Small intestine (tissue), 7 donors: ENCODE measurements at regions not wholly inside any gene's neighbourhood (a gene's known extent, or its start where the extent isn't known, plus 50 kb on each side); places are given as distances from the start of the nearest gene placed in this dataset.
"Not testable (repeated sequence)": the region's sequence is repeated elsewhere in the genome, so short reads cannot be mapped to it uniquely, and the experiment has no call there.

Source experiments
- DNase-seq, 2 donors: peaks; one replicate each; pipeline versions ENCODE4 v3.0.0 to v3.0.0-alpha.2; 2013
- FAIRE-seq: peaks from 2 replicates; lab custom pipeline; 2012; peaks lifted over from hg19 to GRCh38; lab: Jason Lieb, UNC
- H3K27ac ChIP-seq, 3 donors: one replicate each; pipeline ENCODE4 v1.5.1; 2013; ENCODE audit warnings: low read length in 2 of 3, mild to moderate bottlenecking in 2 of 3, control low read depth in 1 of 3, inconsistent platforms in 1 of 3, low read depth in 1 of 3, moderate library complexity in 1 of 3
- H3K27me3 ChIP-seq, 3 donors: one replicate each; pipeline ENCODE4 v1.6.1; 2013; ENCODE audit warnings: low read length in 3 of 3, inconsistent platforms in 1 of 3; ENCODE audit not compliant: control insufficient read depth in 3 of 3, insufficient read depth in 3 of 3
- H3K36me3 ChIP-seq, 3 donors: one replicate each; pipeline ENCODE4 v1.6.1; 2013; ENCODE audit warnings: low read length in 3 of 3, inconsistent platforms in 1 of 3, low read depth in 1 of 3, mild to moderate bottlenecking in 1 of 3, moderate library complexity in 1 of 3; ENCODE audit not compliant: control insufficient read depth in 3 of 3, insufficient read depth in 2 of 3
- H3K4me1 ChIP-seq, 3 donors: one replicate each; pipeline ENCODE4 v1.6.1; 2013; ENCODE audit warnings: low read length in 2 of 3, inconsistent platforms in 1 of 3, low read depth in 1 of 3, mild to moderate bottlenecking in 1 of 3, moderate library complexity in 1 of 3; ENCODE audit not compliant: control insufficient read depth in 3 of 3, insufficient read depth in 2 of 3
- H3K4me3 ChIP-seq, 3 donors: one replicate each; pipeline ENCODE4 v1.5.1; 2013; ENCODE audit warnings: low read length in 3 of 3, control low read depth in 1 of 3, inconsistent platforms in 1 of 3, low read depth in 1 of 3, mild to moderate bottlenecking in 1 of 3, moderate library complexity in 1 of 3
- H3K9me3 ChIP-seq, 2 donors: one replicate each; pipeline ENCODE4 v1.6.1; 2013; ENCODE audit warnings: low read depth in 1 of 2, low read length in 1 of 2; ENCODE audit not compliant: control insufficient read depth in 2 of 2, insufficient read depth in 1 of 2
- WGBS, 3 donors: extraction: QIAGEN DNeasy Blood & Tissue Kit; methylation state at CpG; one replicate each; pipeline ENCODE4 v1.1.7; 2013; 5-methylcytosine and 5-hydroxymethylcytosine counted together
- donor health status: healthy with polysubstance abuse.
- donor health status: control.
- donor health status: control.
- donor health status: Bipolar disorder and iron deficiency.
- donor health status: healthy.

DNA sequence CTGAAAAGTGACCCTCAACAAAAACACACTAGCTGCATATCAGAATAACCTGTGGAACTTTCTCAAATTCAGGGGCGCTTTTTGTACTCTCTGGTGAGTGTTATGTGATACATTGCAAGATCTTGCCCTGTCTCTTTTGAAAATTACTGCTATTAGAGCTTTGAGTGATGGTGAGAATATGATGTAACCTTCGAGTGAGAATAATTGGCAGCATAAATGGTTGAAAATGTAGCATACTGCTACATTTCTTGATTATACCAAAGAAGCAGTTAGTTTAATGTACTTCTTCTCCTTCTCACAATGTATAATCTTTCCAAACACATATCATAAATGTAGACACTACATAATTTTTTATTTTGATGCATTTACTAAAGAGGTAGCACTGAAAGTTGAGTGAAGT, 882.9 kb downstream of the FSTL5 start:
- no peak overlapping the region for H3K27ac ChIP-seq
- no peaks in the 10 kb centered on the region for H3K36me3 ChIP-seq
- no peak for DNase-seq
- 36 to 69% (median 68%) methylated on average over 2 of the region's 2 CpGs for WGBS, 3 donors
- no peak overlapping the region for H3K4me3 ChIP-seq
- no peaks in the 10 kb centered on the region for H3K4me1 ChIP-seq
- H3K9me3 ChIP-seq: peaks cover 0 to 6% of the 10 kb centered on the region in 2 donors
- no peaks in the 10 kb centered on the region for H3K27me3 ChIP-seq
- no peak for FAIRE-seq

DNA sequence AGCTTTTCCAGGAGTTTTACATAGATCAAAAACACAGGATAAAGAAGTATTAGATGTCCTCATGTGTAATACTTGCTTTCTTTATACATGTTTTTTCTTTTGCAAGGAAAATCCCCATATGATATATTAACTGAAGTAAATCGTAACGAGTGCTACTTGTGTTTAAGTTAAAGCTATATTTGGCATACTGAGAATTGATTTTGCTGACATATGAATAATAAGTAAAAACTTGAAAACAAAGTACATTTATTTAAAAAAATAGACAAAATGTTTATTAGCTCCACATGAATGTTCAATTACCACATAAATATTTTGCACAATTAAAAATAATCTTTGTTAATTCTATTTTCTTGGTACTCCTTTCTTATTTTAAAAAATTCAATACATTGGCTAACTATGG, 884.7 kb downstream of the FSTL5 start:
- H3K4me1 ChIP-seq: no peaks in the 10 kb centered on the region
- no peak for FAIRE-seq
- 61 to 88% (median 75%) methylated on average over 2 of the region's 2 CpGs for WGBS, 3 donors
- no peak overlapping the region for H3K4me3 ChIP-seq
- no peaks in the 10 kb centered on the region for H3K27me3 ChIP-seq
- no peaks in the 10 kb centered on the region for H3K36me3 ChIP-seq
- peaks cover 0 to 6% of the 10 kb centered on the region in 2 donors for H3K9me3 ChIP-seq
- H3K27ac ChIP-seq: no peak overlapping the region
- no peak for DNase-seq

DNA sequence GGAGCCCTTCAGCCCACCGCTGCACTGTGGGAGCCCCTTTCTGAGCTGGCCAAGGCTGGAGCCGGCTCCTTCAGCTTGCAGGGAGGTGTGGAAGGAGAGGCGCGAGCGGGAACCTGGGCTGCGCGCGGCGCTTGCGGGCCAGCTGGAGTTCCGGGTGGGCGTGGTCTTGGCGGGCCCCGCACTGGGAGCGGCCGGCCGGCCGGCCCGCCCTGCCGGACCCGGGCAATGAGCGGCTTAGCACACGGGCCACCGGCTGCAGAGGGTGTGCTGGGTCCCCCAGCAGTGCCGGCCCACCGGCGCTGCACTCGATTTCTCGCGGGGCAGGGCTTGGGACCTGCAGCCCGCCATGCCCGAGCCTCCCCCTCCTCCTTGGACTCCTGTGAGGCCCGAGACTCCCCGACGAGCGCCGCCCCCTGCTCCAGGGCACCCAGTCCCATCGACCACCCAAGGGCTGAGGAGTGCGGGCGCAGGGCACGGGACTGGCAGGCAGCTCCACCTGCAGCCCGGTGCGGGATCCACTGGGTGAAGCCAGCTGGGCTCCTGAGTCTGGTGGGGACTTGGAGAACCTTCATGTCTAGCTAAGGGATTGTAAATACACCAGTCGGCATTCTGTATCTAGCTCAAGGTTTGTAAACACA, 886.5 kb downstream of the FSTL5 start:
- not testable (repeated sequence) for DNase-seq, H3K4me1 ChIP-seq, H3K4me3 ChIP-seq, H3K36me3 ChIP-seq, H3K27me3 ChIP-seq, H3K9me3 ChIP-seq, H3K27ac ChIP-seq, FAIRE-seq
- 91 to 95% (median 95%) methylated on average over 28 to 44 of the region's 44 CpGs for WGBS, 3 donors

DNA sequence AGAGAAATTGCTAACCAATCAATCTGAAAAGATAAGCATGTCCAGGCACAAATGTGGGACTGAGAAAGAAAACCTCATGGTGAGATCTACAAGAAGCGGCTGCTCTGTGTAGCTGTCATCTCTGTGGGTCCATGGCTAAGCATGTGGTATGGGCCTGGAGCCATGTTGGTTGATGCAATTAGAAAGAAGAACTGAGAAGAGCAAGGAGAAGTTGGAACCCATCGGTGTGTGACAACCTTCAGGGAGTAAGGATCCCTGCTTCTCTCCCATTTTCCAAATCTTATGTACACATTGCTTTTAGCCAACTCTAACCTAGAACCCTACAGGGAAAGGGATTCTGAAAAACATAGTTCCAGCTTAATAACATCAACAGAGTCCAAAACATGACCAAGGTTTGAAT, 890.2 kb downstream of the FSTL5 start:
- Histone ChIP-seq H3K27me3 (no peaks in the 10 kb centered on the region), H3K36me3 (no peaks in the 10 kb centered on the region), H3K27ac (no peak overlapping the region), H3K4me3 (no peak overlapping the region), H3K9me3 (peaks cover 0 to 6% of the 10 kb centered on the region in 2 donors), H3K4me1 (peaks cover 0 to 3% (median 0%) of the 10 kb centered on the region in 3 donors)
- 83 to 100% (median 90%) methylated on average over 2 of the region's 2 CpGs for WGBS, 3 donors
- FAIRE-seq (no peak), DNase-seq (no peak)

DNA sequence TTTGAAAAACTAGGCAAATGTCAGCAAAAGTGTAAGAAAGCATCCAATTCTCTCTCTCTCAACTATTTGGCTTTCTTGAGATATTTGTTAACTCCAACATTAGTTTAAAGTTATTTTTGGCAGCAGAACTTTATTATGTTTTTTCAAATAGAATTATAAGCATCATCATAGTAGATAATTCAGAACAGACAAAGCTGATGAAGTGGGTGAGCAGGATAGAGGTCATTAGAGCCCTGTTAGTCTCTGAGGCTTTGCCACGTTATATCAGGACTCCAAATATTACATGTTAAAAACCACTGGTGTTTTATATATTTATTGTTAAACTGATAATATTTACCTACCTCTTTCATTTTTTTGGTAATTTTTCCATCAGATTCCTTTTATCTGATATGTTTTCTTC, 903.0 kb downstream of the FSTL5 start:
- H3K27ac ChIP-seq: no peak overlapping the region
- H3K9me3 ChIP-seq: peaks cover 0 to 18% of the 10 kb centered on the region in 2 donors
- DNase-seq: no peak
- no peaks in the 10 kb centered on the region for H3K36me3 ChIP-seq
- H3K4me3 ChIP-seq: no peak overlapping the region
- FAIRE-seq: no peak
- 63 to 74% (median 64%) methylated on average over 1 of the region's 1 CpG for WGBS, 3 donors
- no peaks in the 10 kb centered on the region for H3K4me1 ChIP-seq
- H3K27me3 ChIP-seq: no peaks in the 10 kb centered on the region

DNA sequence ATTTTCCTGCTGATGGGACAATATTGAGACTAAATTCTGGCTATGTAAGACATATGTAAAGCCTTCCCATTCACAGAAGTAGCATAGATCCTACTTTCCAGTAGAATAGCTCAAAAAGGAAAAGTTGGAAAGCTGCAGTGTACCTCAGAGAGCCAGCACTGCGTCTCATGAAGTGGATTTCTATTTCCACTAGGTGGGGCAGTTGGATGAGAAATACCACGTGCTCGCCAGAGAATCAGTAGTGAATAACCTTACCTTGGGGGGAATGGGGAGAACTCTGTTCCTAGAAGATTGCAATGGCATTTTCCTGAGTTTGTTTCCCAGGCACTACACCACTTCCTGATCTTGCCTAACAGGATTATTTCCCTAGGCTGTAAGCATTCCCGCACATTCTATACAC, 907.1 kb downstream of the FSTL5 start:
- peaks cover 0 to 38% of the 10 kb centered on the region in 2 donors for H3K9me3 ChIP-seq
- H3K4me1 ChIP-seq: no peaks in the 10 kb centered on the region
- DNase-seq (peak in 1 of 2 donors; percentile 2), FAIRE-seq (no peak)
- no peak overlapping the region for H3K4me3 ChIP-seq
- no peaks in the 10 kb centered on the region for H3K36me3 ChIP-seq
- no peaks in the 10 kb centered on the region for H3K27me3 ChIP-seq
- H3K27ac ChIP-seq: no peak overlapping the region
- WGBS, 3 donors: 85 to 91% (median 88%) methylated on average over 4 of the region's 4 CpGs

DNA sequence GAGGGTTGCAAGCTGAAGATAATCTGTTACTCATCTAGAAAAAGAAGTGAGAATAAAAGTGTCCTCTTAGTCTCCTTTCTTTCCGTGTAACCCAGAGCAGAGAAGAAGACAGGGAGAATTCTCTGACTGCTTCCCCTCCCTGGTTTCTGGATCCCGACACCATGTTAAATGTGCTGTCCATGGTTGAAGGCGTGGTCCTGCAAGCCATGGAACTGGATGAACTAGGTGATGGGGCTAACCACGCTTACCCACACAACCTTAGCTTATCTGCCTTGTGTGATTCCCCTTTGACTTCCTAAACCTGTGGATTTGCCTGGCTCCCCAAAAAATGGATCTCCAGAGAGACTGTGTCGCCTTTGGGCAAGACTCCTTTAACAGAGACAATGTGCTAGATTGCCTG, 907.6 kb downstream of the FSTL5 start:
- WGBS, 3 donors: 82 to 91% (median 87%) methylated on average over 5 of the region's 5 CpGs
- DNase-seq: no peak
- Histone ChIP-seq H3K4me3 (no peak overlapping the region), H3K27me3 (no peaks in the 10 kb centered on the region), H3K27ac (no peak overlapping the region), H3K36me3 (no peaks in the 10 kb centered on the region), H3K9me3 (peaks cover 0 to 39% of the 10 kb centered on the region in 2 donors), H3K4me1 (no peaks in the 10 kb centered on the region)
- FAIRE-seq: no peak

DNA sequence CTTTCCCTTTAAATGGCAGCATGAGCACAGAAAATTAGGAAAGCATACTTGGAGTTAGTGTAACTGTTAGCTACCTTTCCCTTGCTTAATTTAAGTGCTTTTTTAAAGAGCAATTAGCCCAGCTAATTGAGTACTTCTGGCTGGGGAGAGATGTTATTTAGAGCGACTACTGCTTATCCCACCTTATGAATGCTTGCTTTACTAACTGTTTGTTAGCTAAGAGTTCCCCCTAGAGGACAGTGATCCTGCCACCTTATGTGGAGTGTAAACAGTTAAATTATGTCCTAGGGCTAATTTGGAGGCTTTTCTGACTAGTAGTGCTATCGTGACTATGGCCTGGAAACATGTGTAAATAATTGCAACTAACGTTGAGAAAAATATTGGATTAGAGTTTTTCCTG, 909.4 kb downstream of the FSTL5 start:
- Histone ChIP-seq H3K27ac (no peak overlapping the region), H3K27me3 (no peaks in the 10 kb centered on the region), H3K4me3 (no peak overlapping the region), H3K4me1 (no peaks in the 10 kb centered on the region), H3K36me3 (no peaks in the 10 kb centered on the region), H3K9me3 (peaks cover 0 to 52% of the 10 kb centered on the region in 2 donors)
- no peak for FAIRE-seq
- WGBS, 3 donors: 53 to 74% (median 67%) methylated on average over 3 of the region's 3 CpGs
- DNase-seq: no peak
